Colonic mucosa (tissue), 4 donors: ENCODE measurements at regions not wholly inside any gene's neighbourhood (a gene's known extent, or its start where the extent isn't known, plus 50 kb on each side); places are given as distances from the start of the nearest gene placed in this dataset.

ENCODE experiments used
- DNase-seq: peaks from one replicate; pipeline ENCODE4 v3.0.0-alpha.2; 2020
- H3K27ac ChIP-seq: fragments of 200-600 bp; one replicate; pipeline ENCODE4 v1.8.0; 2021
- H3K27me3 ChIP-seq: fragments of 200-600 bp; one replicate; pipeline ENCODE4 v1.8.0; 2021
- H3K36me3 ChIP-seq: fragments of 200-600 bp; one replicate; pipeline ENCODE4 v1.8.0; 2021
- H3K4me1 ChIP-seq: fragments of 200-600 bp; one replicate; pipeline ENCODE4 v1.8.0; 2021; ENCODE audit warnings: mild to moderate bottlenecking
- H3K4me3 ChIP-seq: fragments of 200-600 bp; one replicate; pipeline ENCODE4 v1.8.0; 2021
- H3K9ac ChIP-seq, 2 donors: one replicate each; pipeline ENCODE4 v1.7.0; 2013; ENCODE audit warnings: control low read depth in 2 of 2, low read depth in 2 of 2, low read length in 2 of 2
- H3K9me3 ChIP-seq: fragments of 200-600 bp; one replicate; pipeline ENCODE4 v1.8.0; 2021
- CTCF ChIP-seq: fragments of 200-600 bp; IDR thresholded peaks from one replicate; pipeline ENCODE4 v1.8.0; 2022; ENCODE audit warnings: antibody characterized with exemption, mild to moderate bottlenecking
- intact Hi-C: fragments of 100-400 bp; cut with DNase I; formaldehyde crosslinking; loops from one replicate; pipeline ENCODE4 v1.14.1; 2022
- donor health status: healthy.
- donor health status: DM: no; HTN: no; CAD: no.
- donor health status: DM: no; HTN: no; CAD: no.

- Histone ChIP-seq H3K36me3 (no peaks in the 10 kb centered on the region), H3K27me3 (no peaks in the 10 kb centered on the region), H3K9ac (no peak overlapping the region), H3K4me3 (no peak overlapping the region), H3K9me3 (no peaks in the 10 kb centered on the region), H3K27ac (no peak overlapping the region), H3K4me1 (no peaks in the 10 kb centered on the region)
- no peak for DNase-seq
- intact Hi-C loops: no loop called here
- no peak for TF ChIP-seq CTCF
Observed at GRCh38 chr16:79972053-79972704, 371.6 kb upstream of the MAF start.

- no peak for TF ChIP-seq CTCF
- Histone ChIP-seq H3K27ac (no peak overlapping the region), H3K27me3 (no peaks in the 10 kb centered on the region), H3K36me3 (no peaks in the 10 kb centered on the region), H3K9ac (no peak overlapping the region), H3K4me3 (no peak overlapping the region), H3K4me1 (no peaks in the 10 kb centered on the region), H3K9me3 (no peaks in the 10 kb centered on the region)
- no peak for DNase-seq
- intact Hi-C loops: no loop called here
Observed at GRCh38 chr16:79971237-79971572, 370.7 kb upstream of the MAF start.

GRCh38 chr16:79970551-79971236 lies 370.2 kb upstream of the MAF start:
- Histone ChIP-seq H3K4me1 (no peaks in the 10 kb centered on the region), H3K9me3 (no peaks in the 10 kb centered on the region), H3K4me3 (no peak overlapping the region), H3K27ac (no peak overlapping the region), H3K9ac (no peak overlapping the region), H3K36me3 (no peaks in the 10 kb centered on the region), H3K27me3 (no peaks in the 10 kb centered on the region)
- intact Hi-C loops: no loop called here
- DNase-seq: peak; percentile 20
- TF ChIP-seq CTCF: no peak

GRCh38 chr16:79970087-79970486 lies 369.6 kb upstream of the MAF start:
- Histone ChIP-seq H3K27ac (no peak overlapping the region), H3K4me3 (no peak overlapping the region), H3K9me3 (no peaks in the 10 kb centered on the region), H3K4me1 (no peaks in the 10 kb centered on the region), H3K9ac (no peak overlapping the region), H3K36me3 (no peaks in the 10 kb centered on the region), H3K27me3 (no peaks in the 10 kb centered on the region)
- no peak for DNase-seq
- no peak for TF ChIP-seq CTCF
- intact Hi-C loops: no loop called here

GRCh38 chr16:79969458-79969857 lies 368.9 kb upstream of the MAF start:
- Histone ChIP-seq H3K4me1 (no peaks in the 10 kb centered on the region), H3K27ac (no peak overlapping the region), H3K4me3 (no peak overlapping the region), H3K36me3 (no peaks in the 10 kb centered on the region), H3K9me3 (no peaks in the 10 kb centered on the region), H3K27me3 (no peaks in the 10 kb centered on the region), H3K9ac (no peak overlapping the region)
- TF ChIP-seq CTCF: no peak
- no peak for DNase-seq
- intact Hi-C loops: no loop called here
